HG02763 (cell line): ENCODE measurements at regions not wholly inside any gene's neighbourhood (a gene's known extent, or its start where the extent isn't known, plus 50 kb on each side); places are given as distances from the start of the nearest gene placed in this dataset.
"Not testable (repeated sequence)": the region's sequence is repeated elsewhere in the genome, so short reads cannot be mapped to it uniquely, and the experiment has no call there.

Source experiments
- ATAC-seq: cut with Tn5 transposase; IDR thresholded peaks from one replicate; pipeline ENCODE4 v1.9.1; 2021; ENCODE audit warnings: mild to moderate bottlenecking, moderate library complexity; ENCODE audit not compliant: unreplicated experiment

- ATAC-seq = not testable (repeated sequence)
Observed at GRCh38 chr5:121064241-121064640, 600.1 kb downstream of the PRR16 start.

GRCh38 chr5:121086671-121087070 lies 622.6 kb downstream of the PRR16 start:
- ATAC-seq = no peak

- ATAC-seq = no peak
Observed at GRCh38 chr5:121087560-121087959, 623.5 kb downstream of the PRR16 start.

GRCh38 chr5:121088341-121088740 lies 624.2 kb downstream of the PRR16 start:
- no peak for ATAC-seq

GRCh38 chr5:121090822-121091221 lies 626.7 kb downstream of the PRR16 start:
- no peak for ATAC-seq

GRCh38 chr5:121100931-121101330 lies 636.8 kb downstream of the PRR16 start:
- ATAC-seq = no peak

- ATAC-seq = no peak
Observed at GRCh38 chr5:121105921-121106320, 641.8 kb downstream of the PRR16 start.

- ATAC-seq = not testable (repeated sequence)
Observed at GRCh38 chr5:121106721-121107690, 642.9 kb downstream of the PRR16 start.

- ATAC-seq = no peak
Observed at GRCh38 chr5:121108725-121109124, 644.6 kb downstream of the PRR16 start.

GRCh38 chr5:121109817-121110216 lies 645.7 kb downstream of the PRR16 start:
- ATAC-seq = no peak

- no peak for ATAC-seq
Observed at GRCh38 chr5:121121786-121122185, 657.7 kb downstream of the PRR16 start.

- ATAC-seq = no peak
Observed at GRCh38 chr5:121138495-121138907, 674.4 kb downstream of the PRR16 start.

GRCh38 chr5:121138952-121139351 lies 674.9 kb downstream of the PRR16 start:
- no peak for ATAC-seq

- ATAC-seq = no peak
Observed at GRCh38 chr5:121144764-121145163, 680.7 kb downstream of the PRR16 start.

GRCh38 chr5:121151534-121151933 lies 687.4 kb downstream of the PRR16 start:
- ATAC-seq = no peak

GRCh38 chr5:121152411-121152810 lies 688.3 kb downstream of the PRR16 start:
- ATAC-seq = no peak

- no peak for ATAC-seq
Observed at GRCh38 chr5:121156565-121156964, 692.5 kb downstream of the PRR16 start.

- no peak for ATAC-seq
Observed at GRCh38 chr5:121158451-121158850, 693.2 kb upstream of the FTMT start.

GRCh38 chr5:121160591-121160990 lies 691.1 kb upstream of the FTMT start:
- ATAC-seq = no peak

- no peak for ATAC-seq
Observed at GRCh38 chr5:121164632-121165031, 687.0 kb upstream of the FTMT start.

- ATAC-seq = no peak
Observed at GRCh38 chr5:121171361-121171760, 680.3 kb upstream of the FTMT start.

GRCh38 chr5:121171834-121172233 lies 679.8 kb upstream of the FTMT start:
- ATAC-seq = no peak

GRCh38 chr5:121174351-121174750 lies 677.3 kb upstream of the FTMT start:
- ATAC-seq = no peak
